DOHH2 (cell line): ENCODE measurements at regions not wholly inside any gene's neighbourhood (a gene's known extent, or its start where the extent isn't known, plus 50 kb on each side); places are given as distances from the start of the nearest gene placed in this dataset.

ENCODE experiments used
- H3F3A ChIP-seq: fragments of 200-600 bp; sonication (generic), shearing (Covaris generic); 2 replicates; pipeline ENCODE4 v1.6.0; 2016; ENCODE audit warnings: antibody characterized with exemption, mild to moderate bottlenecking; ENCODE audit not compliant: control insufficient read depth, insufficient read depth
- H3K27ac ChIP-seq: fragments of 200-600 bp; sonication (generic); 2 replicates; pipeline ENCODE4 v1.5.1; 2014; ENCODE audit warnings: low read depth, mild to moderate bottlenecking, low read length, moderate library complexity
- H3K27me3 ChIP-seq: fragments of 200-600 bp; sonication (generic); 2 replicates; pipeline ENCODE4 v1.6.1; 2014; ENCODE audit warnings: mild to moderate bottlenecking, low read length, mixed read lengths; ENCODE audit not compliant: control insufficient read depth
- H3K36me3 ChIP-seq: fragments of 200-600 bp; sonication (generic); 2 replicates; pipeline ENCODE4 v1.6.1; 2014; ENCODE audit warnings: mild to moderate bottlenecking, low read length, moderate library complexity, mixed read lengths; ENCODE audit not compliant: control insufficient read depth
- H3K4me1 ChIP-seq: fragments of 200-600 bp; sonication (generic); 2 replicates; pipeline ENCODE4 v1.6.1; 2014; ENCODE audit warnings: mild to moderate bottlenecking, low read length, mixed read lengths; ENCODE audit not compliant: control insufficient read depth
- H3K4me2 ChIP-seq: fragments of 200-600 bp; sonication (generic); 2 replicates; pipeline ENCODE4 v1.6.0; 2014; ENCODE audit warnings: mild to moderate bottlenecking, low read length, moderate library complexity
- H3K4me3 ChIP-seq: fragments of 200-600 bp; sonication (generic); 2 replicates; pipeline ENCODE4 v1.5.1; 2014; ENCODE audit warnings: mild to moderate bottlenecking, low read length, mixed read lengths
- H3K79me2 ChIP-seq: fragments of 200-600 bp; sonication (generic); 2 replicates; pipeline ENCODE4 v1.6.1; 2014; ENCODE audit warnings: mild to moderate bottlenecking, low read length, mixed read lengths; ENCODE audit not compliant: control insufficient read depth
- H3K9me2 ChIP-seq: fragments of 200-600 bp; sonication (generic); replicated peaks from 2 replicates; pipeline ENCODE4 v1.6.1; 2014; ENCODE audit warnings: mild to moderate bottlenecking, low read length, mixed read lengths; ENCODE audit not compliant: control insufficient read depth
- H3K9me3 ChIP-seq: fragments of 200-600 bp; sonication (generic); 2 replicates; pipeline ENCODE4 v1.6.1; 2014; ENCODE audit warnings: antibody characterized with exemption, low read length, mixed read lengths; ENCODE audit not compliant: control insufficient read depth, insufficient read depth
- H4K20me1 ChIP-seq: fragments of 200-600 bp; sonication (generic); 2 replicates; pipeline ENCODE4 v1.6.0; 2014; ENCODE audit warnings: low read depth, mild to moderate bottlenecking, antibody characterized with exemption, low read length, moderate library complexity; ENCODE audit not compliant: control insufficient read depth, insufficient read depth
- CTCF ChIP-seq: fragments of 200-600 bp; sonication (generic); IDR thresholded peaks from one replicate; pipeline ENCODE4 v1.5.1; 2014; ENCODE audit warnings: antibody characterized with exemption, mild to moderate bottlenecking, low read depth, low read length; ENCODE audit not compliant: poor library complexity, severe bottlenecking
- EZH2phosphoT487 ChIP-seq: fragments of 200-600 bp; sonication (generic); IDR thresholded peaks from 2 replicates; pipeline ENCODE4 v1.6.1; 2017; ENCODE audit warnings: borderline replicate concordance, mild to moderate bottlenecking, antibody characterized with exemption, low read length, moderate library complexity, mixed read lengths

GRCh38 chr1:175794586-175794985 is 51.2 kb upstream of the TNR start:
- Histone ChIP-seq H3K36me3 (no peaks in the 10 kb centered on the region), H3K27ac (no peak overlapping the region), H4K20me1 (no peaks in the 10 kb centered on the region), H3K9me2 (no peaks in the 10 kb centered on the region), H3K9me3 (no peaks in the 10 kb centered on the region), H3F3A (no peaks in the 10 kb centered on the region), H3K27me3 (0 out of 2 replicates have a peak, but pooled peaks cover 2% of the 10 kb centered on the region), H3K4me2 (no peak overlapping the region), H3K4me3 (no peak overlapping the region), H3K4me1 (no peaks in the 10 kb centered on the region), H3K79me2 (no peaks in the 10 kb centered on the region)
- TF ChIP-seq CTCF (no peak), EZH2phosphoT487 (no peak)

- H3F3A ChIP-seq = no peaks in the 10 kb centered on the region
- H3K36me3 ChIP-seq = no peaks in the 10 kb centered on the region
- 0 out of 2 replicates have a peak, but pooled peaks cover 2% of the 10 kb centered on the region for H3K27me3 ChIP-seq
- no peaks in the 10 kb centered on the region for H3K9me3 ChIP-seq
- no peaks in the 10 kb centered on the region for H3K4me1 ChIP-seq
- H3K79me2 ChIP-seq = no peaks in the 10 kb centered on the region
- no peaks in the 10 kb centered on the region for H3K9me2 ChIP-seq
- no peaks in the 10 kb centered on the region for H4K20me1 ChIP-seq
- H3K27ac ChIP-seq = no peak overlapping the region
- no peak overlapping the region for H3K4me2 ChIP-seq
- H3K4me3 ChIP-seq = no peak overlapping the region
- no peak for TF ChIP-seq EZH2phosphoT487
- no peak for TF ChIP-seq CTCF
Observed at GRCh38 chr1:175793617-175794016, 50.2 kb upstream of the TNR start.
